Mesenchymal stem cell (in vitro differentiated cells and primary cell): ENCODE measurements at regions not wholly inside any gene's neighbourhood (a gene's known extent, or its start where the extent isn't known, plus 50 kb on each side); places are given as distances from the start of the nearest gene placed in this dataset.
A peak's percentile ranks its signal among the peaks of the same experiment; 100 is the strongest.

Experiments
- DNase-seq: peaks from one replicate; pipeline ENCODE4 v3.0.0-alpha.2; 2013
- H2AFZ ChIP-seq: one replicate; pipeline ENCODE4 v1.6.1; 2013; ENCODE audit warnings: low read depth, mild to moderate bottlenecking, control low read depth, inconsistent platforms, low read length, moderate library complexity
- H2AK5ac ChIP-seq: 2 replicates; pipeline ENCODE4 v1.6.1; 2013; ENCODE audit warnings: low read length, moderate library complexity, mild to moderate bottlenecking, inconsistent platforms; ENCODE audit not compliant: severe bottlenecking
- H2BK120ac ChIP-seq: one replicate; pipeline ENCODE4 v1.6.1; 2013; ENCODE audit warnings: low read depth, mild to moderate bottlenecking, inconsistent platforms, low read length, moderate library complexity
- H2BK12ac ChIP-seq, 2 experiments: one replicate each; pipeline ENCODE4 v1.6.1; 2013; ENCODE audit warnings: inconsistent platforms in 2 of 2, low read length in 2 of 2, mild to moderate bottlenecking in 2 of 2, moderate library complexity in 2 of 2, control low read depth in 1 of 2
- H2BK15ac ChIP-seq: one replicate; pipeline ENCODE4 v1.6.1; 2013; ENCODE audit warnings: mild to moderate bottlenecking, low read depth, inconsistent platforms; ENCODE audit not compliant: poor library complexity, severe bottlenecking
- H2BK5ac ChIP-seq: 2 replicates; pipeline ENCODE4 v1.6.1; 2013; ENCODE audit warnings: low read depth, mild to moderate bottlenecking, low read length, control low read depth, inconsistent platforms; ENCODE audit not compliant: poor library complexity, severe bottlenecking
- H3K14ac ChIP-seq, 2 experiments: one replicate each; pipeline ENCODE4 v1.6.1; 2013; ENCODE audit warnings: inconsistent platforms in 2 of 2, low read length in 2 of 2, control low read depth in 1 of 2, mild to moderate bottlenecking in 1 of 2, moderate library complexity in 1 of 2
- H3K18ac ChIP-seq, 2 experiments: one replicate each; pipeline ENCODE4 v1.6.1; 2013; ENCODE audit warnings: inconsistent platforms in 2 of 2, low read length in 2 of 2, control low read depth in 1 of 2, low read depth in 1 of 2, mild to moderate bottlenecking in 1 of 2
- H3K23ac ChIP-seq, 2 experiments: one replicate each; pipeline ENCODE4 v1.6.1; 2013; ENCODE audit warnings: inconsistent platforms in 2 of 2, low read length in 2 of 2, mild to moderate bottlenecking in 2 of 2, moderate library complexity in 2 of 2, control low read depth in 1 of 2
- H3K27ac ChIP-seq: 2 replicates; pipeline ENCODE4 v1.5.1; 2013; ENCODE audit warnings: mild to moderate bottlenecking, moderate library complexity, low read length, control low read depth, inconsistent platforms; ENCODE audit not compliant: poor library complexity, severe bottlenecking
- H3K27me3 ChIP-seq, 2 experiments: 2 replicates each; pipeline versions ENCODE4 v1.6.1 to v1.7.0; 2013; ENCODE audit warnings: low read length in 2 of 2, mild to moderate bottlenecking in 2 of 2, moderate library complexity in 2 of 2, control low read depth in 1 of 2, inconsistent platforms in 1 of 2; ENCODE audit not compliant: control insufficient read depth in 1 of 2, insufficient read depth in 1 of 2
- H3K36me3 ChIP-seq, 2 experiments: 2 replicates each; pipeline versions ENCODE4 v1.6.1 to v1.7.0; 2013; ENCODE audit warnings: low read length in 2 of 2, control low read depth in 1 of 2, inconsistent platforms in 1 of 2, low read depth in 1 of 2, mild to moderate bottlenecking in 1 of 2; ENCODE audit not compliant: insufficient read depth in 2 of 2, control insufficient read depth in 1 of 2
- H3K4ac ChIP-seq, 2 experiments: one replicate each; pipeline ENCODE4 v1.6.1; 2013; ENCODE audit warnings: inconsistent platforms in 2 of 2, low read length in 2 of 2, mild to moderate bottlenecking in 2 of 2, moderate library complexity in 2 of 2, control low read depth in 1 of 2, low read depth in 1 of 2
- H3K4me1 ChIP-seq: 2 replicates; pipeline ENCODE4 v1.6.1; 2013; ENCODE audit warnings: low read depth, low read length, control low read depth; ENCODE audit not compliant: control insufficient read depth, insufficient read depth
- H3K4me2 ChIP-seq: 2 replicates; pipeline ENCODE4 v1.6.1; 2013; ENCODE audit warnings: low read length, mild to moderate bottlenecking, inconsistent platforms; ENCODE audit not compliant: poor library complexity, severe bottlenecking
- H3K4me3 ChIP-seq, 2 experiments: 2 replicates each; pipeline versions ENCODE4 v1.5.1 to v1.7.0; 2013; ENCODE audit warnings: low read length in 2 of 2, mild to moderate bottlenecking in 2 of 2, control low read depth in 1 of 2, low read depth in 1 of 2; ENCODE audit not compliant: insufficient read depth in 1 of 2
- H3K79me1 ChIP-seq: replicated peaks from 2 replicates; pipeline ENCODE4 v1.6.1; 2013; ENCODE audit warnings: mild to moderate bottlenecking, control low read depth, low read length, inconsistent platforms; ENCODE audit not compliant: poor library complexity, severe bottlenecking
- H3K9ac ChIP-seq: 2 replicates; pipeline ENCODE4 v1.7.0; 2013; ENCODE audit warnings: mild to moderate bottlenecking, low read length, moderate library complexity
- H3K9me3 ChIP-seq: 2 replicates; pipeline ENCODE4 v1.7.0; 2013; ENCODE audit warnings: mild to moderate bottlenecking, low read length; ENCODE audit not compliant: control insufficient read depth
- H4K8ac ChIP-seq: one replicate; pipeline ENCODE4 v1.6.1; 2013; ENCODE audit warnings: inconsistent platforms, mild to moderate bottlenecking, low read length, moderate library complexity
- H4K91ac ChIP-seq: one replicate; pipeline ENCODE4 v1.6.1; 2013; ENCODE audit warnings: mild to moderate bottlenecking, low read length, inconsistent platforms
- WGBS: methylation state at CpG from one replicate; pipeline ENCODE4 v1.1.7; 2013; ENCODE audit warnings: mixed read lengths; 5-methylcytosine and 5-hydroxymethylcytosine counted together

- Histone ChIP-seq H2BK120ac (no peak overlapping the region), H2BK12ac (no peak overlapping the region), H3K4me1 (no peaks in the 10 kb centered on the region), H4K8ac (no peak overlapping the region), H4K91ac (no peak overlapping the region), H2BK5ac (no peak overlapping the region), H2AFZ (no peak overlapping the region), H3K18ac (no peak overlapping the region), H3K4me3 (no peak overlapping the region), H3K36me3 (no peaks in the 10 kb centered on the region), H3K9ac (no peak overlapping the region), H3K27me3 (no peaks in the 10 kb centered on the region), H3K4me2 (no peak overlapping the region), H3K27ac (no peak overlapping the region), H3K23ac (no peak overlapping the region), H3K4ac (no peak overlapping the region), H2AK5ac (no peak overlapping the region), H3K79me1 (no peaks in the 10 kb centered on the region), H3K9me3 (no peaks in the 10 kb centered on the region), H2BK15ac (no peak overlapping the region), H3K14ac (no peak overlapping the region)
- 44% methylated on average over 2 of the region's 3 CpGs for WGBS
- DNase-seq = peak; percentile 36
Measured at GRCh38 chr13:82833923-82834322, 1048.4 kb downstream of the SLITRK1 start.

GRCh38 chr13:82829040-82829439, 1053.2 kb downstream of the SLITRK1 start:
- no peaks in the 10 kb centered on the region for H3K79me1 ChIP-seq
- no peak overlapping the region for H2AFZ ChIP-seq
- H3K9me3 ChIP-seq = no peaks in the 10 kb centered on the region
- no peak overlapping the region for H2BK12ac ChIP-seq
- DNase-seq = no peak
- H3K14ac ChIP-seq = no peak overlapping the region
- no peaks in the 10 kb centered on the region for H3K27me3 ChIP-seq
- H2AK5ac ChIP-seq = no peak overlapping the region
- H3K27ac ChIP-seq = no peak overlapping the region
- H4K91ac ChIP-seq = no peak overlapping the region
- no peak overlapping the region for H4K8ac ChIP-seq
- H2BK15ac ChIP-seq = no peak overlapping the region
- H3K4ac ChIP-seq = no peak overlapping the region
- H2BK5ac ChIP-seq = no peak overlapping the region
- H3K4me3 ChIP-seq = no peak overlapping the region
- H3K4me2 ChIP-seq = no peak overlapping the region
- 94% methylated on average over 1 of the region's 1 CpG for WGBS
- H3K9ac ChIP-seq = no peak overlapping the region
- no peak overlapping the region for H3K23ac ChIP-seq
- no peak overlapping the region for H2BK120ac ChIP-seq
- no peaks in the 10 kb centered on the region for H3K36me3 ChIP-seq
- H3K18ac ChIP-seq = no peak overlapping the region
- H3K4me1 ChIP-seq = no peaks in the 10 kb centered on the region

- no peak overlapping the region for H3K18ac ChIP-seq
- no peak overlapping the region for H4K8ac ChIP-seq
- no peak overlapping the region for H2AK5ac ChIP-seq
- H4K91ac ChIP-seq = no peak overlapping the region
- no peak overlapping the region for H2BK120ac ChIP-seq
- H2BK15ac ChIP-seq = no peak overlapping the region
- H2AFZ ChIP-seq = no peak overlapping the region
- DNase-seq = no peak
- no peaks in the 10 kb centered on the region for H3K4me1 ChIP-seq
- H3K23ac ChIP-seq = no peak overlapping the region
- no peaks in the 10 kb centered on the region for H3K79me1 ChIP-seq
- H3K9ac ChIP-seq = no peak overlapping the region
- no peak overlapping the region for H2BK5ac ChIP-seq
- no peaks in the 10 kb centered on the region for H3K9me3 ChIP-seq
- H3K14ac ChIP-seq = no peak overlapping the region
- H3K36me3 ChIP-seq = no peaks in the 10 kb centered on the region
- no peak overlapping the region for H3K4me3 ChIP-seq
- no peak overlapping the region for H3K4me2 ChIP-seq
- no peaks in the 10 kb centered on the region for H3K27me3 ChIP-seq
- H3K27ac ChIP-seq = no peak overlapping the region
- no peak overlapping the region for H2BK12ac ChIP-seq
- no peak overlapping the region for H3K4ac ChIP-seq
Measured at GRCh38 chr13:82827724-82828123, 1054.5 kb downstream of the SLITRK1 start.

- H3K4ac ChIP-seq = no peak overlapping the region
- DNase-seq = no peak
- H3K79me1 ChIP-seq = no peaks in the 10 kb centered on the region
- no peak overlapping the region for H3K4me2 ChIP-seq
- no peak overlapping the region for H4K8ac ChIP-seq
- H4K91ac ChIP-seq = no peak overlapping the region
- H3K27me3 ChIP-seq = no peaks in the 10 kb centered on the region
- H3K18ac ChIP-seq = no peak overlapping the region
- no peaks in the 10 kb centered on the region for H3K4me1 ChIP-seq
- H2BK15ac ChIP-seq = no peak overlapping the region
- no peak overlapping the region for H3K27ac ChIP-seq
- 89% methylated on average over 10 of the region's 10 CpGs for WGBS
- no peak overlapping the region for H2BK12ac ChIP-seq
- H2BK5ac ChIP-seq = no peak overlapping the region
- H2AFZ ChIP-seq = no peak overlapping the region
- no peak overlapping the region for H3K14ac ChIP-seq
- H3K23ac ChIP-seq = no peak overlapping the region
- no peaks in the 10 kb centered on the region for H3K9me3 ChIP-seq
- H3K4me3 ChIP-seq = no peak overlapping the region
- H2BK120ac ChIP-seq = no peak overlapping the region
- no peak overlapping the region for H3K9ac ChIP-seq
- no peak overlapping the region for H2AK5ac ChIP-seq
- no peaks in the 10 kb centered on the region for H3K36me3 ChIP-seq
Measured at GRCh38 chr13:82822935-82823334, 1059.3 kb downstream of the SLITRK1 start.
